GM12872 (cell line): ENCODE measurements at regions not wholly inside any gene's neighbourhood (a gene's known extent, or its start where the extent isn't known, plus 50 kb on each side); places are given as distances from the start of the nearest gene placed in this dataset.

Experiments used
- TF ChIP-seq, protein P1 (sequence below): IDR thresholded peaks from 3 replicates; pipeline ENCODE4 v1.5.1; 2011; ENCODE audit warnings: low read depth, mild to moderate bottlenecking, low read length, moderate library complexity; ENCODE audit not compliant: insufficient read depth

DNA sequence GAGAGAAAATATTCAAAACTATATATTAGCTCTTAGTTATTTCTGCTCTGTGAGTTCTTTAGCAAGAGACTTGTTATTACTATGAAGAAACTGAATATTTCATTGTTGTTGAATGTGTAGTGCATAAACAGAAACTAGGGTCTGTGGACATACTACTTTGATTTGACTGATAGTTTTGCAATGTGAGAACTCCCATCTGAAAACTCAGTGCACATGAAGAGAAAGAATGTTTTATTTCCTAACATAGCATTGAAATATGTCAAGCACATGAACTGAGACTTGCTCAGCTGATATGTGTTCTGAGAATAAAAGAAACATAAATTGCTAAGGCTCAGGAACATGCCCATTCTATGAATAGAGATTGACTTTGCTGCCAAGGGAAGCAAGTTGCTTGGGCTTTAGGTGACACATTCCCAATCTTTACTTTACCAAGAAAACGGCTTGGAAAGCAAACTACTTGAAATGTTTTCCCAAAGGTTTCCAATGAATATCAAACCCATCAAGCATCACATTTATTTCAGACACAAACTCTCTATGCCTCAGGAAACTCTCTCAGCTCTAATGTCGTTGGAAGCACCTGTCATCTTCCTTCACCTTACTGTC, 290.4 kb downstream of the SLC16A7 start:
- TF ChIP-seq, protein P1, sequence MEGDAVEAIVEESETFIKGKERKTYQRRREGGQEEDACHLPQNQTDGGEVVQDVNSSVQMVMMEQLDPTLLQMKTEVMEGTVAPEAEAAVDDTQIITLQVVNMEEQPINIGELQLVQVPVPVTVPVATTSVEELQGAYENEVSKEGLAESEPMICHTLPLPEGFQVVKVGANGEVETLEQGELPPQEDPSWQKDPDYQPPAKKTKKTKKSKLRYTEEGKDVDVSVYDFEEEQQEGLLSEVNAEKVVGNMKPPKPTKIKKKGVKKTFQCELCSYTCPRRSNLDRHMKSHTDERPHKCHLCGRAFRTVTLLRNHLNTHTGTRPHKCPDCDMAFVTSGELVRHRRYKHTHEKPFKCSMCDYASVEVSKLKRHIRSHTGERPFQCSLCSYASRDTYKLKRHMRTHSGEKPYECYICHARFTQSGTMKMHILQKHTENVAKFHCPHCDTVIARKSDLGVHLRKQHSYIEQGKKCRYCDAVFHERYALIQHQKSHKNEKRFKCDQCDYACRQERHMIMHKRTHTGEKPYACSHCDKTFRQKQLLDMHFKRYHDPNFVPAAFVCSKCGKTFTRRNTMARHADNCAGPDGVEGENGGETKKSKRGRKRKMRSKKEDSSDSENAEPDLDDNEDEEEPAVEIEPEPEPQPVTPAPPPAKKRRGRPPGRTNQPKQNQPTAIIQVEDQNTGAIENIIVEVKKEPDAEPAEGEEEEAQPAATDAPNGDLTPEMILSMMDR, result no peak

- TF ChIP-seq, protein P1, result no peak
Measured at GRCh38 chr12:59887178-59887577, 291.3 kb downstream of the SLC16A7 start.

- TF ChIP-seq, protein P1, result no peak
Measured at GRCh38 chr12:59890896-59891579, 295.2 kb downstream of the SLC16A7 start.

DNA sequence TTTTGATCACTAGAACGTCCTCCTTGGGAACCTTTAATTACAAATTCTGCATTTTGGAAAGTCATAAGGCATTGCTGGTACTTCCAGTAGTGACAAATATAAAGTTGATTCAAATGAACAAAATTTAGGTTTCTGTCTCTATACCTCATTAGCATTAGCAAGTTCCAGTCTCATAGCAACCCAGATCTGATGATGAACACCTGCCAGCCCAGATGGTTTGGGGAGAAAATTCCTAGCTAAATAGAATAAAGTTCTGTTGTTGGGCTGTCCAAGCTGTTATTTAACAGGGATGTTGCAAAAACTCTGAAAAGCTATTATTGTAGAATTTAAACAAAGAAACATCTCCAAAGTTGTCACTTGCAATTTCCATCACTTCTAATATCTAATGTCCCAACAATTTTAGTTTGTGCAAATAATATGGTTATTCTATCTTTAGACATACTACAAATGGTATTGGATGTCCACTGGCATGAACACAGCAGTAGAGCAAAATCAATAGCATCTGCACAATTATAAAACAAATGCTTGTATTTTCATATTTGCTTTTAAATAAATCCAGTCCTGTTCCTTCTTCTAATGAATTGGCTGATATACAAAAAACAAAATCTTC, 299.4 kb downstream of the SLC16A7 start:
- TF ChIP-seq, protein P1, result no peak

- TF ChIP-seq, protein P1, result no peak
Measured at GRCh38 chr12:59904874-59905521, 309.2 kb downstream of the SLC16A7 start.

- TF ChIP-seq, protein P1, result no peak
Measured at GRCh38 chr12:59911516-59911915, 315.7 kb downstream of the SLC16A7 start.

GRCh38 chr12:59916988-59917387, 321.2 kb downstream of the SLC16A7 start:
- TF ChIP-seq, protein P1, result no peak
